GM12865 (cell line): ENCODE measurements at regions not wholly inside any gene's neighbourhood (a gene's known extent, or its start where the extent isn't known, plus 50 kb on each side); places are given as distances from the start of the nearest gene placed in this dataset.

Experiments
- DNase-seq: peaks from one replicate; pipeline ENCODE4 v3.0.0; 2010; ENCODE audit warnings: low read depth
- H3K4me3 ChIP-seq: 2 replicates; pipeline ENCODE4 v1.5.1; 2011; ENCODE audit warnings: mild to moderate bottlenecking, low read depth, low read length, control low read depth
- TF ChIP-seq, protein P1 (sequence below): IDR thresholded peaks from 2 replicates; pipeline ENCODE4 v1.5.1; 2011; ENCODE audit warnings: low read length, control low read depth, low read depth, inconsistent platforms; ENCODE audit not compliant: insufficient read depth; ENCODE audit errors: missing control alignments

DNA sequence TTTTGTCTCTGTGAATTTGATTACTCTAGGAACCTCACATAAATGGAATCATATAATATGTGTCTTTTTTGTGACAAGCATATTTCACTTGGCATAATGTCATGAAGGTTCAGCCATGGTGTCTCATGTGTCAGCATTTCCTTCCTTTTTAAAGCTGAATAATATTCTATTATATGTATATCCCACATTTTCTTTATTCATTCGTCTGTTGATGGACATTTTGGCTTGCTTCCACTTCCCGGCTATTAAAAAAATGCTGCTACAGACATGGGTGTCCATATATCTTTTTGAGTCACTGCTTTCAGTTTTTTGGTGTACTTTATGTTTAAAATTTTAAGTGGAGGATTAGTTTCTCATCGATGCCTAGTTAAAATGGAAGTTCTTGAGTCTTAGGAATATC is 59.8 kb upstream of the C5orf63 start:
- no peak for DNase-seq
- TF ChIP-seq, protein P1, sequence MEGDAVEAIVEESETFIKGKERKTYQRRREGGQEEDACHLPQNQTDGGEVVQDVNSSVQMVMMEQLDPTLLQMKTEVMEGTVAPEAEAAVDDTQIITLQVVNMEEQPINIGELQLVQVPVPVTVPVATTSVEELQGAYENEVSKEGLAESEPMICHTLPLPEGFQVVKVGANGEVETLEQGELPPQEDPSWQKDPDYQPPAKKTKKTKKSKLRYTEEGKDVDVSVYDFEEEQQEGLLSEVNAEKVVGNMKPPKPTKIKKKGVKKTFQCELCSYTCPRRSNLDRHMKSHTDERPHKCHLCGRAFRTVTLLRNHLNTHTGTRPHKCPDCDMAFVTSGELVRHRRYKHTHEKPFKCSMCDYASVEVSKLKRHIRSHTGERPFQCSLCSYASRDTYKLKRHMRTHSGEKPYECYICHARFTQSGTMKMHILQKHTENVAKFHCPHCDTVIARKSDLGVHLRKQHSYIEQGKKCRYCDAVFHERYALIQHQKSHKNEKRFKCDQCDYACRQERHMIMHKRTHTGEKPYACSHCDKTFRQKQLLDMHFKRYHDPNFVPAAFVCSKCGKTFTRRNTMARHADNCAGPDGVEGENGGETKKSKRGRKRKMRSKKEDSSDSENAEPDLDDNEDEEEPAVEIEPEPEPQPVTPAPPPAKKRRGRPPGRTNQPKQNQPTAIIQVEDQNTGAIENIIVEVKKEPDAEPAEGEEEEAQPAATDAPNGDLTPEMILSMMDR, result no peak
- no peak overlapping the region for H3K4me3 ChIP-seq

DNA sequence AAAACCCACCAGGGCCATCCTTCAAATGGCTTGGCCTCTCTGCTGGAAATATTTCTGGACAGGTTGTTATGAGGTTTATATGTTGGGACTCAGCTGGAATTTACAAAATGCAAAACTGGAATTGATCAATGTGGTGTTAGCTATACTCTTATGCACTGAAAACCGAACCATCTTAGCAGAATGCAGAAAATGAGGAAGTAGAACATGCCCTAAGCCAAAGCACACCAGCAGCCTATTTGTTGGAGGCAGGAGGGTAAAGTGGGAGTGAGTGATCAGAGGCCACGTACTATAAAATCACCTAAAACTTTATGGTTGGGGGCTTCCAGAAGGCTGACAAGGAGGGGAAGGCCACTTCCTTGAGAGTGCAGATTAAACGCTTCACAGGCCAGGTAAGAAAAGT is 63.6 kb upstream of the C5orf63 start:
- TF ChIP-seq, protein P1, result no peak
- DNase-seq, result no peak
- H3K4me3 ChIP-seq, result no peak overlapping the region

DNA sequence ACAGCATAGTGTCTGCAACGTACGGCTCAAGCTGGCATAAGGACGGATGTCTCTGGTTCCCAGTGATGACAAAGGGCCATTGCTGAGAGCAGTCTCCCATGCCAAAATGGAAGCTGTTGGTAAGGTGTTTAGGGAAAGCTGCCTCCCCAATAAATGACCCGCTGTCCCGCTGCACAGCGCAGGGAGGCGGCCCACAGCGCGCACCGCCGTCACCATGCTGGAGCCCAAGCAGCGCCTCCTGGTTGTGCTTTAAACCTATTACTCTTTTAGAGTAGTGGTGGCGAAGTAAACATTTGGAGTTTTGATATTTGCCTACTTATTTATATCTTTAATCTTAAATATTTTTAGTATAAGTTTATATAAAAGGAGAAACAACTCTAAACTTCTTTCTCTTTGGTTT is 70.4 kb upstream of the C5orf63 start:
- no peak overlapping the region for H3K4me3 ChIP-seq
- no peak for DNase-seq
- TF ChIP-seq, protein P1, result no peak

DNA sequence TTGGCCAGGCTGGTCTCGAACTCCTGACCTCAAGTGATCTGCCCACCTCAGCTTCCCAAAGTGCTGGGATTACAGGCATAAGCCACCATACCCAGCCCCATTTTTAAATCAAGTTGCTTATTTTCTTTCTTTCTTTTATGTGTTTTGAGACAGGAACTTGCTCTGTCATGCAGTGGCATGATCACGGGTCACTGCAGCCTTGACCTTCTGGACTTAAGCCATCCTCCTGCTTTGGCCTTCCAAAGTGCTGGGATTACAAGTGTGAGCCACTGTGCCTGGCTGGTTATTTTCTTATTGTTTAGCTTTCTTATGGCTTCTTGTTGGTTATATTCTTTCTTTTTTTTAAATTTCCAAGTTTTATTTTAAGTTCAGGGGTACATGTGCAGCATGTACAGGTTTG is 79.7 kb upstream of the C5orf63 start:
- H3K4me3 ChIP-seq, result no peak overlapping the region
- no peak for DNase-seq
- TF ChIP-seq, protein P1, result no peak

DNA sequence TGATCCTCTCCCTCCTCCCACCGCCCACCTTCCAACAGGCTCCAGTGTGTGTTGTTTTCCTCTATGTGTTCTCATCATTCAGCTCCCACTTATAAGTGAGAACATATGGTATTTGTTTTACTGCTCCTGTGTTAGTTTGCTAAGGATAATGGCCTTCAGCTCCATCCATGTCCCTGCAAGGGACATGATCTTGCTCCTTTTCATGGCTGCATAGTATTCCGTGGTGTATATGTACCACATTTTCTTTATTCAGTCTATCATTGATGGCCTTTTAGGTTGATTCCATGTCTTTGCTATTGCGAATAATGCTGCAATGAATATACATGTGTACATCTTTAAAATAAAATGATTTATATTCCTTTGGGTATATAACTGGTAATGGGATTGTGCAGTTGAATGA is 80.2 kb upstream of the C5orf63 start:
- DNase-seq, result no peak
- no peak overlapping the region for H3K4me3 ChIP-seq
- TF ChIP-seq, protein P1, result no peak

DNA sequence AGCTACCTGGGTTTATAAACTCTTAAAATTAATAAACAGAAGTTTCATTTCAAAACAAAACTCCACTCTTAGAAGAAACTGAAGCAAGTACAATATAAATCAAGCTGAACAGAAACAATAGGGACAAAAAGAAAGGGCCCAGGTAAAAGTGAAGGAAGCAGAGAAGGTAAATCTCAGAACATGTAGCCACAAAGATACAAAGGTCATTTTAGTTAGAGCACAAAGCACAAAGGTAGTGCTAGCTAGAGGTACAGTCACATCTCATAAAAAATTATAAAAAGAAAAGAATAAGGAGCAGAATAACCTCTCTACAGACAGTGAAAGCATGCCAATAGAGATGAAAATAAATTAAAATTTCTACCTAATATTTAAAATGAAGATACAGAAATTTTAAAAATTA is 90.4 kb upstream of the C5orf63 start:
- DNase-seq, result no peak
- TF ChIP-seq, protein P1, result no peak

DNA sequence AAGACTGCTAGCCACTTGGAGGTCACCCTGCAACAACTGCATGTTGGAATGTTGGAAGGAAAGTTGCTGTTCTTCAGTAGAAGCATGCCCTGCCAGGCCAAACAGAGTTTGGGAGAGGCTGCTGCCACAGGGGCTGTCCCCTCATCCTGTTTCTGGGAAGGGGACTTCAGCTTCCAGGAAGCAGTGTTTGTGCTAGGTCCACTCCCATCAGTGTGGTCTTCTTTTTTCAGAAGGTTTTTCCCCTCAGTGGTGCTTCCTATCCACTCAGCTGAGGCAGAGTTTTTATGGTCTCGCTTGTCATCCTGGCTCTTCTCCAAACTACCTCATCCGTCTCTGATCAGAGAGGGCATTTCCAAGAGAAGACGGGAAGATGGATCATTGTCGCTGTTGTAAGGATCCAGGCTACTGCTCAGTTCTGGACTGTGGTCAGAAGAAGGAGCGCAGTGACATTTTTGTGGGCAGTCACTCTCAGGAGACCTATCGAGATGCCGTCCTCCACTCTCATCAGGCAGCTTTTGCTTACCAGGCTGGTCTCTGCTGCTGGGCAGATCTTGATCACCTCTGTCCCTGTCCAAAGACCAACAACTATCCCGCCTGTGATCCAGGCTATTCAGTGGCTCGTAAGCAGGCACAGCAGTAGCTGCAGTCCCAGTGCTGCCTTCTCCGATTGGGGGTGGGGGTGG is 97.8 kb upstream of the C5orf63 start:
- no peak for DNase-seq
- TF ChIP-seq, protein P1, result no peak
- H3K4me3 ChIP-seq, result no peak overlapping the region

More for the DNA sequence above, 90.4 kb upstream of the C5orf63 start:
- no peak overlapping the region for H3K4me3 ChIP-seq
